NOMO-1 treated with dmso at 0.1 percent for 144 hours (cell line): ENCODE measurements at regions not wholly inside any gene's neighbourhood (a gene's known extent, or its start where the extent isn't known, plus 50 kb on each side); places are given as distances from the start of the nearest gene placed in this dataset.
"Not testable (repeated sequence)": the region's sequence is repeated elsewhere in the genome, so short reads cannot be mapped to it uniquely, and the experiment has no call there.

Source experiments
- DNase-seq: peaks from one replicate; lab custom pipeline; 2025; ENCODE audit not compliant: unreplicated experiment; lab: John Stamatoyannopoulos, UW

DNA sequence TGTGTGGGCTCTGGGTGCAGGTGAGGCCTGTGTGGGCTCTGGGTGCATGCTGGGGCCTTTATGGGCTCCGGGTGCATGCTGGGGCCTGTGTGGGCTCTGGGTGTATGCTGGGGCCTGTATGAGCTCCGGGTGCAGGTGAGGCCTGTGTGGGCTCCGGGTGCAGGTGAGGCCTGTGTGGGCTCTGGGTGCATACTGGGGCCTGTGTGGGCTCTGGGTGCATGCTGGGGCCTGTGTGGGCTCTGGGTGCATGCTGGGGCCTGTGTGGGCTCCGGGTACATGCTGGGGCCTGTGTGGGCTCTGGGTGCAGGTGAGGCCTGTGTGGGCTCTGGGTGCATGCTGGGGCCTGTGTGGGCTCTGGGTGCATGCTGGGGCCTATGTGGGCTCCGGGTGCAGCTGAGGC is 80.5 kb upstream of the ACKR3 start:
- DNase-seq: not testable (repeated sequence)

DNA sequence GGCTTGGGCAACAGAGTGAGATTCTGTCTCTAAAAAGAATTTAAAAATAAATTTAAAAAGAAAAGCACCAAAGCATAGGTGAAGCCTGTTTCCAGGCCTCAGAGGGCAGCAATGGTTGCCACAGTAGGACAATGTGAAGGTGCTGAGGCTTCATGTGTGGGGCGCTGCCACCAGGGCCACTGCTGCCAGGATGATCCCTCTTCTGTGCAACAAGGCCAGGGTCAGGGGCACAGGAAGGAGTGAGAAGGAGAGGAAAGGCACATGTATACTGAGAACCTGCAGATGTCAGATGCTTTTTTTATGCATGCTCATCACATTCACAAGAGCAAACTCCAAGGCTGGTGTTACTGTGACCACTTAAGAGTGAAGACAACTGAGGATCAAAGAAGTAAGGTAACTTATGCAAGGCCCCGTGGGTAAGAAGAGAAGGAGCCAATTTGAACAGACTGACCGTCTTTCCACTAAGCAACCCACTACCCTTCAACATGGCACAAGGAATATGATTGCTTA is 79.7 kb upstream of the ACKR3 start:
- DNase-seq: no peak

DNA sequence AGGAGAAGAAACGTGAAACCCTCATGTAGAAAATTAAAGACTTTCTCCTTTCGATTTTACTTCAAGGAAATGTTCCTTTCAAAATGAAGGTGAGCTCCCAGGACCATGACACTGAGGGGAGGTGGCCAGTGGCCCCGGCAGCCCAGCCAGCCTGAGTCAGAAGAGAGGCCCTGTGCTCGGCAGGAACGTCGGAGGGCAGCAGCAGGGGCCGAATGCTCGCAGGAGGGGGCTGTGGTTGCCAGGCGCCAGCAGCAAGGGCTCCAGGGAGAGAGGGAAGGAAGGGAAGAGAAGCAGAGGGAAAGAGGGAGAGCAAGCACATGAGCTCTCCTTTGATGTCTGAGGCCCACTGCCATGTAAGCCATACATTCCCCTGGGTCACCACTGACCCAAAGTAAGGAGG is 73.3 kb upstream of the ACKR3 start:
- DNase-seq: no peak

DNA sequence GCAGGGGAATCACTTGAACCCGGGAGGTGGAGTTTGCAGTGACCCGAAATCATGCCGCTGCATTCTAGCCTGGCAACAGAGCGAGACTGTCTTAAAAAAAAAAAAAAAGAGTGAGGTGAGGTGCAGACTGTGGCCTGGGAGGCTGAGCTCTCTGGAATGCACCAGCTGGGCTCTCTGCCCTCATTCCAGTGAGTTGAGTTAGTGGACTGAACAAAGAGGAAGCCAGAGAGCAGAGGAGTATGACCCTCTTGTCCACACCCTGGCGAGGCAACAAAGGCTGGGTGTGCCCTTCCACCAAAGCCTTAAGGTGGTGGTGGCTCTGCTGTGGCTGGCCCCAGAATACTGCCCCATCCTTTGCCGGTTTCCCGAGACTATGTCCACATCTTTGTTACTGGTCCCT is 71.3 kb upstream of the ACKR3 start:
- DNase-seq: no peak

DNA sequence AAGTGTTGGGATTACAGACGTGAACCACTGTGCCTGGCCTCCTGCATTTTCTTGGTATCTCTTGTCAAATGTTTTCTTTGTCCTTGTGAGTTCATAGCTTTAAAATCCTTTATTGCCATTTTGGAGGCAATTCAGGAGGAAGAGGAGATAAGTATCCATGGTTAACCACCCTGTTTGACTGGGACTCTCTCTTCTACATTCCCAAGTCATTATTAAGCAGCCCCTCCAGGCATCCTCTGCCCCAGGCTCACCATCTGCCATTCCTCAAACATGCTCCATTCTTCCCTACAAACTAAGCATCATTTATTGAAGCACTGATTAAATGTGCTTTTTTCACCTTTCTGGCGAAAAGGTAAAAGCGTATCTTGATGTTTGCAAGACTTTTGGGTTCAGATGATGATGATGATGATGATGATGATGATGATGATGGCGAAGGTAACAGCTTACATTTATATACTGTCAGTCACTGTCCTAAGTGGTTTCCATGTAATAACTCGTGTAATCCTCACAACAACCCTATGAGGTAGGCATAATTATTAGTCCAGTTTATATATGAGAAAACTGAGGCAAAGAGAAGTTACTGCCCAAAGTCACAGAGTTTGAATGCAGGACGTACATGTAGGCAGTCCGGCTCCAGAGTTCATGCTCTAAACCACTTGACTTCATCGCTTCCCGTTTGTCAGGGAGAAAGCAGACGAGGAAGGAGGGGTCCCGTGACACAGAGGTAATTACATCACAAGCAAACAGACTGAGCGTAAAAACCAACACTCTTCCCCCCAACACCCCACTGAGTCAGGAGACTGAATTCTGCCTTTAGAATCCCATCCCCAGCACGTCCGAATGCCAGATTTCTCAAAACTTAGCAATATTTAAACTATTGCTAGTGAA is 69.7 kb upstream of the ACKR3 start:
- DNase-seq: no peak

DNA sequence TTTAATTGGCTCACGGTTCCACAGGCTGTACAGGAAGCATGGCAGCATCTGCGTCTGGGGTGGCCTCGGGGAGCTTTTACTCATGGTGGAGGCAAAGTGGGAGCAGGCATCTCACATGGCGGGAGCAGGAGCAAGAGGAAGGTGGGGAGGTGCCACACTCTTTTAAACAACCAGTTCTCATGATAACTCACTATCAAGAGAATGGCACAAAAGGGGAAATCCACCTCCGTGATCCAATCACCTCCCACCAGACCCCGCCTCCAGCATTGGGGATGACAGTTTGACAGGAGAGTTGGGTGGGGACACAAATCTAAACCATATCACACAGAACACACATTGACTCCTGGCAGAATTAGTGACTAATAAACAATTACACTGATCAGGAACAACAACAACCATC is 68.6 kb upstream of the ACKR3 start:
- no peak for DNase-seq

DNA sequence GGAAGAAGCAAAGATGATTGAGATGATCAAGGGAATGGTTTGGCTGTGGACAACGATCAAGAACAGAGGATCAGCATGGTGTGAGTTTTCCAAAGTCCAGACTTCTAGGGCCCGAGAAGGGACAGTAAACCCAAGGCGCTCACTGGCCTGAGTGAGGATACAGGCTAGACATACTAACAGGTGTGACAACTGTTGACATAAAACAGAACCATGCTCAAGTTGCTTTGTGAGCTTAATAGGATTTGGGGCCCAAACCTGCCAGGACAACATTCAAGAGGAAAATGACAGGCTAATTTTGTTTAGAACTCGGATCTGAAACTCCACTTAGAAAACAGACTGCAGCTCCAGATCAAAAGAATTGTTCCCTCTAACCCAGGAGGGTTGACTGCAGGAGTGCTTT is 68.1 kb upstream of the ACKR3 start:
- no peak for DNase-seq

DNA sequence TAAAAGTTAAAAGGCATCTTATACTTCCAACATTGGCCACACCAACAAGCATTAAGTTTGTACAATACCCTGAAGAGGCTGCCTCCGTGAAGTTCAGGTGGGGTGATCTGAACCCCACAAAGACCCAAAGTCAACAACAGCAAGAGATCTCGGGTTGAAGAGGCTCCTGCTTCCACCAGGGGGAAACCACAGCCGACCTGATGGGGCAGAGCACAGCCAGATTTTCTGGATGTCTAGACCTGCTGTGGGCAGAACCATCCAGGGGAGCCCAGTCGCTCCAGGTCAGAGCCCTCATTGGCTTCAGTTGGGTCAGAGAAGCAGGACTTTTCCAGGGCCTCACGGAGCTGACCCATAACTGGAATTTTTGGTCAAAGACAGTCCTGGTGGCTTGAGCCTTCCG is 66.5 kb upstream of the ACKR3 start:
- DNase-seq: no peak

DNA sequence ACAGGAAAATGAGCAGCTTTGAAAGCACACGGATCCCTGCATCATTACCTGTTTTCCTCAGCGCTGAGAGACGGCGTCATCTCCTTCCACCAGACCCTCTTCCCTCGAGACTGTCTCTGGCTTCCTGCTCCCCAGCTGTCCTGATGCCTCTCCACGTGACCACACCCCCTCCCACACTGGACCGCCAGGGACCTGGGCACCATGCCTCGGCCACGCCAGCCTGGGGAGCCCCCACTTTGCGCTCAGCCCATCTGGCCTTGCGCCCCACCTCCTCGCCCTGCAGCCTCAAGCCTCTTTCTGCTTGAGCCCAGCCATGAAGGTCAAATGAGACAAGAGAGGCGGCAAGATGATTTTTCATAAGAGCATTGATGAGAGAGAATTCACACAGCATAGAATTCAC is 66.0 kb upstream of the ACKR3 start:
- no peak for DNase-seq

DNA sequence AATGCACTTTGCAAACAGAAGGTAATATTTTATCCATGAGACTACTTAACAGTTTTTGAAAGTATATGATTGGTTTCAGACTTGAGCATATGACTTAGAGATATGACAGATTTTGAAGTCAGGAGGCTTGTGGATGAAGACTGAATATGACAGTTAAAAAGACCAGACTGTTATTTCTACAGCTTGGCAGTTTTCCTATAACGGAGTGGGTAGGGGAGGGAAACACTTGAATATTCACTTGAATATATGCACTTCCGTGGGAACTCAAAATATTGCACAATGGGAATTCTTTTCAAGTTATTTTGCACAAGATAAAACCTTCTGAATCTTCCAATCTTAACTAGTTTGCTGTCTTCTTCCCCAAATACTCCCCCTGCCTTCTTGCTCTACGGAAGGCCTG is 64.6 kb upstream of the ACKR3 start:
- DNase-seq: no peak

DNA sequence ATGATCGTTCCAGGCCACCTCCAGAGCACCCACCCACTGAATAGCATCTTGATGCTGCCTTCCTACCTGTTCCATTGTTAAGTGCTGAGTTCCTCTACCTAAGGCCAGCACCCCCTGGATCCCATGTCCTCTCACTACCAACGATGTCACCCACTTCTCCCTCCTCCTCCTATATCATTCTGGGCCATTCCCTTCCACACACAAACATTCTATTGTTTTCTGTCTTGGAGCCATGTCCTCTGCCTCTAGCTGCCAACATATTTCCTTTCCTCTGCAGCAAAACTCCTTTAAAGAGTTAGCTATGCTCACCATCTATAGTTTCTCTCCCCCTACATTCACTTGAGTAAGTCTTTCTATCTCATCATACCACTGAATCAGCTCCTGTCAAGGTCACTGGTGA is 64.0 kb upstream of the ACKR3 start:
- no peak for DNase-seq

DNA sequence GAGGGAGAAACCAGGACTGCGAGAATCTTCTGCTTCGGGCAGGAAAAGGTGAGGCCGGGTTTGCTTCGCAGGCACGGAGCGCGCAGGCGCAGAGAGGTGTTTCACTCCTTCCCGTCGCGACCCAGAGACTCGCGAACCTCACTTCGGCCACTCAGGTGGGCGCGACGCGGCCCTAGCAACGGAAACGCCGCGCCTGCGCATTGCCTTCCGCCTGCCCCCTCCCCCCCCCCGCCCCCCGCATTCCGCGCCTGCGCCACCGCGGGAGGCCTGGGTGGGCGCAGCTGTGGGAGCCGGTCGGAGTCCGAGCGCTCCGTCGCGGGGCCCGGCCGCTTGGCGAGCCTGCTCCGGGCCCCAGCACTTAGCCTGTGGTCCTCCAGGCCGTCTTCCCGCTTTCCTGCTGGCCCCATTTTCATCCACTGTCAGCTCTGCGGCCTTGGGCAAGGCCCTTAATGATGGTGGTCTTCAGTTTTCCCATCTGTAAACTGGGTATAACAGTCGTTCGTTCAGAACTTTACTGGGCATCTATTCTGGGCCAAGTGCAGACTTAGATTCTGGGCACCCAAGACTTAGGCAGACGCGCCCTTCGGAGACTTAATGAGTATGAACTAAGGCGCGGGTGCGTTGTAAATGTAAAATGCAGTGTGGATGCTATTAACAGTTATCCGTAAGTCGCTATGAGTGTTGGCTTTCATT is 62.1 kb upstream of the ACKR3 start:
- DNase-seq: no peak

DNA sequence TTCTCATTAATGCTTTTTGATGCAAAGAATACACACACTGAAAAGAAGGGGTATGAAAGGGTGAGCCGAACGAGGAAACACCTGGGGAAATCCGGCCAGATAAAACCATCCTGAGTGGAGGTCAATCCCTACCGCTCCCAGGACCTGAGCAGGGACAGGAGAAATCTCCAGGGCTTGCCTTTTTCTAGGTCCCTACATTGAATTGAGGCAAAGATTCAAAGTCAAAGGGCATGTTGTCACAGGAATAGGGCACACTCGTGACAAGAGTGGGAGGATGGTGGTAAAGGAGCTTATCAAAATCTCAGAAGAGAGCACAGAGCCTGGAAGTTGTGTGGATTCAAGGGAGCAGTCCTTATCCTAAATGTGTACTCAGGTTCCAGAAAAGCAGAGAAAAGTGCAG is 61.2 kb upstream of the ACKR3 start:
- DNase-seq: no peak

DNA sequence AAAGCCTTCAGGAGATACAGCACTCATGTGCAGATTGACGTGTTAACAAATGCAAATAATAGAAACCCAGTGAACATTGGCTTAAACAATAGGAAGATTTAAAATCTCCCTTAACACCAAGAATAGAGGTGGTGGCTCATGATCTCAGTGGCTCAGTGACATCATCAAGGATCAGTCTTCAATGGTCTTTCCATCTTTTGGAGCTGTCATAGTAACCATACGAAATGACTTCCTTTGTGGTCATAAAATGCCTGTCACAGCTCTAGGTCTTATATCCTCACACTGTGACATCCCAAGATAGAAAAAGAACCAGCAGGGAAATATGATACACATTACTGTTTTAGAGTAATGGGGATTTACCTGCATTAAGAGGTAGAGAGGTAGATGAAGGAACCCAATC is 59.6 kb upstream of the ACKR3 start:
- no peak for DNase-seq

DNA sequence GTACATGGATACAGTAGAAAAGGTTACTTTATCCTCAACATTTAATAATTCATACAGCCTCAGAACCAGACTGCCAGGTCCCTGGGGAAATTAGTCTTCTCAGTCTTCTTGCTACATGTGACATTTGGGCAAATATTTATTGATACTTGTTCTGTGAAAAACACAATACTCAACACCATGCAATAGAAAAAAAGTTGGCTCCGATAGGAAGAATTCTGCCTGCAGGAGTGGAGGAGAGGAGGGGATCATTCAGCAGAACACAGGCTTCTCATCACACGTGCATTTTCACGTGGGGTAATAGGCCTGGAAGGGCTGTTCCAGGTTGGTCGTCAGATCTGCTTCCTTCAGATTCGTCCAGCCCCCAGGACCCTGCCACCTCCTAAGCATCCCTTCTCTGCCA is 58.4 kb upstream of the ACKR3 start:
- DNase-seq: no peak

DNA sequence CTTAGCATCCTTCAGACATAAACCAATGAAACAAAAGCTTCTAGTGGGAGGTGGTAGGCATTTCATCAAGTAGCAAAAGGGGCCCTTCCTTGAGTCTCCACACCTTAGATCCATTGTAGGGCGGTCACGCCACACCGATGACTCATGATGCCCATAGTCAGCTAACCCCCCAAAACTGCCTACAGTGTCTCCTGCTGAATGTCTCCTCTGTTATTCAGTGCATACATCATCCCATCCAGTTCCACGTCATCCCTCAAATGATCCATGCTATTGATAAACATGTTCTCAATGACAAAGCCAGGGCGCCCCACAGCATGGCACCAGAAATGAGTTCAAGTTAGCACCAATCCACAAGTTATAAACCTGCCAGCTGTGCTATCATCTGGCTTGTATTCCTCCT is 57.4 kb upstream of the ACKR3 start:
- DNase-seq: no peak

DNA sequence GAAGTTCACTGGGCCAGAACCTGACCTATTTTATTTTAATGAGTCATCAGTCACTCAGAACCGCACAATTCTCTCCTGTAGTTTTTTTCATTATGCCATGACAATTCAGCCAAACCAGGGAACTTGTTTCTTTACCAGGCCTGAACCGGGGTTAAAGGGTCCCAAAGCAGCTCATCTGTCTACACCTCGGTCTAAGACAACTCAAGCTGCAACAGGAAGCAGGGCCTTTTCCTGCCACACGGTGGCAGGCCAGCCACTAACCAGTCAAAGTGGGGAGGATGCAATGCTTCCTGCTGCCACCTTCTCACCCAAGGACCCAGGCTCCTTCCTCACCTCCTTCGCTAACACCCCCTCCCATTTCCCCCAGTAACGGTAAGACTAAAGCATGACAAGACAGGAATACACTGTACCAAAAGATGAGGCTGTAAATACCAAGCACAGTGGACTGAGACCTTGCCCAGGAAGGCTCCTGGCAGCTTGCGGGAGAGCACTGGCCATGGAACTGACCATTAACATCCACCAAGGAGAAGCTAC is 56.7 kb upstream of the ACKR3 start:
- peak; percentile 26 for DNase-seq

DNA sequence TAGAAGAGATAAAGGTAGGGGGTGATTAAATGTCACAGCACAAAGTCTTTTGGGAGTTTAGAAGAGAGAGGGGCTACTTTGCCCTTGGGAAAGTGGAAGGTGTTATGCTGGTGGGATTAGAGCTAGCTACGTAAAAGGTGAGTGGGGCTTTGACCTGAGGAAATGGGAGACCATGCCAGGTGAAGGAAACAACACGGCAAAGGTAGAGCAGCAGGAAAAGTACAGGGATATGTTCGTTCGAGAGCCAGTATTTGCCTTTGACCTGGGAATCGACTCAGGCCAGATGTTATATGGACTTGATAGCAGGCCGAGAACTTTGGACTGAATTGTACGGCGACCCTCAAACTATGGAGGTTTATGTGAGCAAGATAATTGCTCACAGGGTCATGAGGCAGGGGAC is 55.7 kb upstream of the ACKR3 start:
- DNase-seq: no peak

DNA sequence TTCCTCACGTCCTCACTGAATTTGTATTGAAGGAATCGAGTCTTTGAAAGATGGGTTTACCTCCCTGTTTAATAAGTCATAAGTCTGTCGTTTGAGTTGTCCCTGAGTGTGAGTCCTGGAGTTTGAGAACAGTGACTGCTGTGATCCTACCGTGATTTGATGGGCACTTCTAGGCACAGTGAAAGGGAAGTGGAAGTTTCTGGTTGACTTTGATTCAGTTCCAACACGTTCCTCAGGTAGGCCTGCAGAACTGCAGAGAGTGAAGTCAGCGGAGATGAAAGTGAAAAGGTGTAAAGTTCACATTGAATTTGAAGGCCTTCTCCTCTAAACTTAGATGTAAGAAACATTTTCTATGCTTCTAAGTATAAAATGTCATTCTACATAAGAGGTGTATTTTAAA is 52.9 kb upstream of the ACKR3 start:
- DNase-seq: no peak

DNA sequence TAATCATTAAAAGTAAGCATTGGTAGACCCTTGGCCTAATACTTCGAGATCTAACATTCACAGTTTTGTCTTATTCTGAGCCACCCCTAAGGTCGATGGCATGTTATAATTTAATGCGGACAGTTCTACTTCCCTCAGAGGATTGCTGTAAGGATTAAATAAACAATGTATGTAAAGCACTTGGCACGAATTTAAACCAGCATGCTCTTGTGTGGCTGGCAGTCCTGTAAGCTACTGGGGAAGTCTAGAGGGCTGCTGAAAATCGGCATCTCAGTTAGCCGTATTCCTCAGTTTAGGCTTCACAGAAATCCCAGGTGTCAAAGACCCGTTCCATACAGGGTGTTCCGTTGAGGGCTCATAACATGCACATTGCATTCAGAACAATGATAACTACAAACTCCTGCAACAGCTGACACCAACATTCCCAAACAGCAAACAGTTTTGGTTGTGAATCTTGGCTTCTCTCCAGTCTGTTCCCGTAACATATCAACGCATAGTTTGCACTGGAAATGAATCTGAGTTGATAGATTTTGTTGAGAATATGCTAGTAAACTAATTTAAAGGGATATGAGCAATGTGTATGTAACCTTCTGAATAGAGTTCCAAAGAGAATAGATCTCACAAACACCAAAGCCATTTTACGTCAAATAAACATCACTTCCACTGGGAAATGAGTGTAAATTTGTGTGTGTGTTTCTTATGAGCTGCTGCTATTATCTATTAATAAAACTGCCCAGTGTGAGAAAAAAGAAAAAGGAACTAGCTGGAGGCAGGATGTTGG is 52.2 kb upstream of the ACKR3 start:
- DNase-seq: no peak
